ENCODE measurements at regions not wholly inside any gene's neighbourhood (a gene's known extent, or its start where the extent isn't known, plus 50 kb on each side); places are given as distances from the start of the nearest gene placed in this dataset.

- TF ChIP-seq CTCF (IDR thresholded peaks at IDR 0.05; ENCODE audit: low read length) = no peak
- TF ChIP-seq EZH2 (IDR thresholded peaks at IDR 0.05; ENCODE audit: borderline replicate concordance, low read length) = no peak
Measured at GRCh38 chr17:53353919-53354351, 468.8 kb upstream of the KIF2B start.

All from OCI-LY1 (cell line).